CD4-positive, alpha-beta T cell (primary cell): ENCODE measurements at regions not wholly inside any gene's neighbourhood (a gene's known extent, or its start where the extent isn't known, plus 50 kb on each side); places are given as distances from the start of the nearest gene placed in this dataset.

Experiments used
- ATAC-seq: fragments of 200-7000 bp; cut with Tn5 transposase; one replicate; pipeline ENCODE4 v1.10.0; 2022; ENCODE audit warnings: mild to moderate bottlenecking; ENCODE audit not compliant: poor library complexity
- CTCF ChIA-PET: fragments of 350-600 bp; sonication (Branson Sonifier 250); formaldehyde crosslinking; loops from one replicate; lab custom pipeline; 2021; ENCODE audit warnings: antibody characterized with exemption, inconsistent platforms; lab: Charles Lee
- POLR2A ChIA-PET: fragments of 350-600 bp; sonication (Branson Sonifier 250); formaldehyde crosslinking; loops from one replicate; lab custom pipeline; 2021; ENCODE audit warnings: antibody characterized with exemption, inconsistent platforms; lab: Charles Lee
- DNase-seq, 14 experiments: peaks; one replicate each; pipeline ENCODE4 v3.0.0-alpha.2; 2013 to 2020; ENCODE audit warnings: mixed read lengths in 2 of 14
- H3K27ac ChIP-seq, 2 donors: one replicate each; pipeline versions ENCODE4 v1.5.1 to v1.7.0; 2013; ENCODE audit warnings: low read length in 2 of 2, low read depth in 1 of 2, mild to moderate bottlenecking in 1 of 2
- H3K27me3 ChIP-seq, 2 experiments: 1 replicate in 1 of 2; 2 replicates in 1 of 2; pipeline versions ENCODE4 v1.6.1 to v1.7.0; 2013; ENCODE audit warnings: low read length in 2 of 2, control low read depth in 1 of 2, mild to moderate bottlenecking in 1 of 2, moderate library complexity in 1 of 2; ENCODE audit not compliant: insufficient read depth in 2 of 2, control insufficient read depth in 1 of 2
- H3K36me3 ChIP-seq: one replicate; pipeline ENCODE4 v1.6.1; 2013; ENCODE audit warnings: low read length, control low read depth; ENCODE audit not compliant: insufficient read depth
- H3K4me1 ChIP-seq: one replicate; pipeline ENCODE4 v1.6.1; 2013; ENCODE audit warnings: low read length, control low read depth; ENCODE audit not compliant: insufficient read depth
- H3K4me3 ChIP-seq: one replicate; pipeline ENCODE4 v1.5.1; 2013; ENCODE audit warnings: mild to moderate bottlenecking, low read length, moderate library complexity
- H3K9me3 ChIP-seq, 2 experiments: 1 replicate in 1 of 2; 2 replicates in 1 of 2; pipeline versions ENCODE4 v1.6.1 to v1.7.0; 2013; ENCODE audit warnings: low read length in 2 of 2, mild to moderate bottlenecking in 2 of 2, control low read depth in 1 of 2, moderate library complexity in 1 of 2; ENCODE audit not compliant: control insufficient read depth in 1 of 2, insufficient read depth in 1 of 2
- H3K27ac Mint-ChIP-seq: one replicate; pipeline ENCODE4 v1.8.0; 2020; ENCODE audit warnings: mixed read lengths
- H3K27me3 Mint-ChIP-seq: one replicate; pipeline ENCODE4 v1.8.0; 2021; ENCODE audit warnings: mixed read lengths
- H3K36me3 Mint-ChIP-seq: one replicate; pipeline ENCODE4 v1.8.0; 2021; ENCODE audit warnings: low read depth, mixed read lengths
- H3K4me1 Mint-ChIP-seq: one replicate; pipeline ENCODE4 v1.8.0; 2021; ENCODE audit warnings: low read depth, mixed read lengths
- H3K4me3 Mint-ChIP-seq: one replicate; pipeline ENCODE4 v1.8.0; 2020; ENCODE audit warnings: mild to moderate bottlenecking, mixed read lengths
- H3K9me3 Mint-ChIP-seq: one replicate; pipeline ENCODE4 v1.8.0; 2020; ENCODE audit warnings: mixed read lengths
- CTCF ChIP-seq: fragments of 200-600 bp; IDR thresholded peaks from one replicate; pipeline ENCODE4 v1.8.0; 2022; ENCODE audit warnings: antibody characterized with exemption, mild to moderate bottlenecking
- intact Hi-C, 2 experiments: fragments of 100-400 bp; cut with DNase I in 1 of 2; cut with micrococcal nuclease in 1 of 2; formaldehyde crosslinking; loops; one replicate each; pipeline versions ENCODE4 v1.15.1 to v1.9.0; 2023 to 2025; cut with DNase I, micrococcal nuclease

- Mint-ChIP-seq H3K27me3 (peaks cover 28% of the 10 kb centered on the region), H3K9me3 (no peaks in the 10 kb centered on the region), H3K36me3 (no peaks in the 10 kb centered on the region), H3K4me3 (no peak overlapping the region), H3K4me1 (no peaks in the 10 kb centered on the region), H3K27ac (no peak overlapping the region)
- intact Hi-C loops, result loop anchor here in 1 of 2 experiments (5.0 to 10.0 kb wide), 2 partner anchors 214 to 1134 kb away; no protein-coding TSS in a partner anchor
- DNase-seq, result no peak
- no peak for TF ChIP-seq CTCF
- H3K4me3 ChIP-seq, result no peak overlapping the region
- POLR2A ChIA-PET, result no interaction called here
- peaks cover 0 to 5% of the 10 kb centered on the region in 2 experiments for H3K27me3 ChIP-seq
- H3K9me3 ChIP-seq, result no peaks in the 10 kb centered on the region
- CTCF ChIA-PET, result no interaction called here
- H3K36me3 ChIP-seq, result no peaks in the 10 kb centered on the region
- ATAC-seq, result no peak
- no peak overlapping the region for H3K27ac ChIP-seq
- no peaks in the 10 kb centered on the region for H3K4me1 ChIP-seq
These were observed 224.1 kb upstream of the PARD3B start for GRCh38 chr2:204321027-204321800.

GRCh38 chr2:204321910-204322751 is 223.1 kb upstream of the PARD3B start:
- intact Hi-C loops, result loop anchor here in 1 of 2 experiments (5.0 to 10.0 kb wide), 2 partner anchors 215 to 1133 kb away; no protein-coding TSS in a partner anchor
- CTCF ChIA-PET, result no interaction called here
- no peak for TF ChIP-seq CTCF
- Mint-ChIP-seq H3K27ac (no peak overlapping the region), H3K4me3 (no peak overlapping the region), H3K36me3 (no peaks in the 10 kb centered on the region), H3K9me3 (no peaks in the 10 kb centered on the region), H3K4me1 (no peaks in the 10 kb centered on the region), H3K27me3 (peaks cover 26% of the 10 kb centered on the region)
- peaks cover 0 to 5% of the 10 kb centered on the region in 2 experiments for H3K27me3 ChIP-seq
- no peak overlapping the region for H3K4me3 ChIP-seq
- H3K9me3 ChIP-seq, result no peaks in the 10 kb centered on the region
- no peak for DNase-seq
- no peaks in the 10 kb centered on the region for H3K36me3 ChIP-seq
- no peak for ATAC-seq
- POLR2A ChIA-PET, result no interaction called here
- no peak overlapping the region for H3K27ac ChIP-seq
- no peaks in the 10 kb centered on the region for H3K4me1 ChIP-seq

- Mint-ChIP-seq H3K9me3 (no peaks in the 10 kb centered on the region), H3K4me3 (no peak overlapping the region), H3K36me3 (no peaks in the 10 kb centered on the region), H3K27me3 (peaks cover 14% of the 10 kb centered on the region), H3K4me1 (no peaks in the 10 kb centered on the region), H3K27ac (no peak overlapping the region)
- intact Hi-C loops, result loop anchor here (1.0 to 10.0 kb wide), 9 partner anchors 1129 to 1623 kb away; no protein-coding TSS in a partner anchor
- Histone ChIP-seq H3K27ac (no peak overlapping the region), H3K9me3 (no peaks in the 10 kb centered on the region), H3K4me3 (no peak overlapping the region), H3K4me1 (no peaks in the 10 kb centered on the region), H3K27me3 (peaks cover 0 to 5% of the 10 kb centered on the region in 2 experiments), H3K36me3 (no peaks in the 10 kb centered on the region)
- CTCF ChIA-PET, result interaction anchor here (0.6 kb wide), 1 partner anchor 1789 kb away, joined by 3 read pairs; no protein-coding TSS in a partner anchor
- peak; percentile 83 for TF ChIP-seq CTCF
- DNase-seq, result peak; percentile 5 to 79 (median 40)
- ATAC-seq, result peak; percentile 62
- POLR2A ChIA-PET, result no interaction called here
These were observed 219.8 kb upstream of the PARD3B start for GRCh38 chr2:204325468-204325867.
